LoVo (cell line): ENCODE measurements at regions not wholly inside any gene's neighbourhood (a gene's known extent, or its start where the extent isn't known, plus 50 kb on each side); places are given as distances from the start of the nearest gene placed in this dataset.

Source experiments
- DNase-seq: peaks from one replicate; pipeline ENCODE4 v3.0.0-alpha.2; 2016; ENCODE audit warnings: low spot score

GRCh38 chr11:134532131-134532920 lies 120.3 kb upstream of the B3GAT1 start:
- DNase-seq: no peak

DNA sequence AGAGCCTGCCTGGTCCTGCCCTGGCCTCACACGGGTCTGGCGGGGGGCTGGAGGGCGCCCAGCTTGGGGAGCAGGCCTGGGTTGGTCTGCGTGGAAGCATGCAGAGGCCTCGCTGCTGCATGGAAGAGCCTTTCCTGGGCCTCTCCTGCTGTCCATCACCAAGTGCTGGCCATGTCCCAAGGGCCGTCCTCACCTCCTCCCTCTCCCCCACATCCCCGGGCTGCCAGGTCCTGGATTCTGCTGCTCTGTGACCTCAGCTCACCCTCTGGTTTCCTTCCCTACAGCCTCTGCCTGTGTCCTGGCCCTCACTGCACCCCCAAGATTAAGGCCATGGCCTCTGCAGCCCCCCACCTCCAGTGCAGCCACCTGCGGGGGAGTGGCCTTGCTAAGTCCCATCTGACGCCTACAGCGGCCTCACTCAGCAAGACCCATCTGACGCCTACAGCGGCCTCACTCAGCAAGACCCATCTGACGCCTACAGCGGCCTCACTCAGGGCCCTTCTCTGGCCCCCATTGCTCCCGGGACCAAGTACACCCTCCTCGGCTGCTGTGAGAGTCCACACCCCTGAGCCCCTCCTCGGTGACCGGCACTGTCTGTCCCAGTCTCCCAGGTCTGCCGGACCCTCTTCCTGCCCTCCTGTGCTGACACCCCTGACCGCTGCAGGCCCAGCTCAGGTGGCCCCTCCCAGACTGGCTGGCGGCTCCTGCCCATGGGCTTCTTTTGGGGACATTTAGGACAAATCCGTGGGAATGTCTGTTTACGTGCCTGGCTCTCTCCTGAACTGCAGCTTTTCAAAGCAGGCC lies 119.5 kb upstream of the B3GAT1 start:
- DNase-seq: no peak

GRCh38 chr11:134530636-134531326 lies 118.7 kb upstream of the B3GAT1 start:
- no peak for DNase-seq

DNA sequence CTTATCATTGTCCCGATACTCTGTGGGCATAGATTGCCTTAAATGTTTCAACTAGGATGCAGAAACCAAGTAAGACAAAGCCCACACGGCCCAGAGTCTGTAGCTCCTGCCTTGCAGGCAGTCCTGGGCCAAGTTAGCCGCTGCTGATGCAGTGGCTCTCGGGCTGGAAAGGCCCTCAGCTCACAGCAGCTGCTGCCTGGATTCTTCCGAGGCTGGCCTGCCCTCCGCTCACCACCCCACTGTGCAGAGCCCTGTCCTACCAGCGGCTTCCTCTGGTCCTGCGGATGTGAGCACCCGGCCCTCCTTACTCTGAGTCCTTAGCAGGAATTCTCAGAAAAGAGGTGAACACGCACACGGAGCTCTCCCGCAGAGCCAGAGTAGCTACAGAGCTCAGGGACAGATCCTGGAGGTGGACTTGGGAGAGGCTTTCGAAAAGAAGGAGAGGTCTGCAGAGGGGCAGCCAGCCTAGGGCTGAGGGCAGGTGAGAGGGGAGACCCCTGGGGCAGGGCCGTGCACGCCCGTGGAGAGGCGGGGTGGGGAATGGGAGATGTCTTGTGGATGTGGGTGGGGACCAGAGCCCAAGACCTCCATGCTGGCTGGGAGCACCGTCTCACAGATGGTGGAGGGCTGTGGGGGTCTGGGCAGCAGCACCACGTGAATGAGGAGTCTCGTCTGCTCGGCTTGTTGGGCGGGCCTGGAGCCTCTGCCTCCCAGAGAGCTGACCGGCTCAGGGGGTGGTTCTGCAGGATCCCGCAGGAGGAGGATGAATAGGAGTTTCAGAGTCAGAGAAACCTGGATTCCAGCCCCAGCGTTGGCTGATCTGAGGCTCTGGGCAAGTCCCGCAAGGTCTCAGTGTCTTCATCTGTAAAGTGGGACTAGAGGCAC lies 117.4 kb upstream of the B3GAT1 start:
- no peak for DNase-seq

GRCh38 chr11:134528453-134528852 lies 116.4 kb upstream of the B3GAT1 start:
- DNase-seq: no peak

- DNase-seq: no peak
Observed at GRCh38 chr11:134527382-134528243, 115.6 kb upstream of the B3GAT1 start.

DNA sequence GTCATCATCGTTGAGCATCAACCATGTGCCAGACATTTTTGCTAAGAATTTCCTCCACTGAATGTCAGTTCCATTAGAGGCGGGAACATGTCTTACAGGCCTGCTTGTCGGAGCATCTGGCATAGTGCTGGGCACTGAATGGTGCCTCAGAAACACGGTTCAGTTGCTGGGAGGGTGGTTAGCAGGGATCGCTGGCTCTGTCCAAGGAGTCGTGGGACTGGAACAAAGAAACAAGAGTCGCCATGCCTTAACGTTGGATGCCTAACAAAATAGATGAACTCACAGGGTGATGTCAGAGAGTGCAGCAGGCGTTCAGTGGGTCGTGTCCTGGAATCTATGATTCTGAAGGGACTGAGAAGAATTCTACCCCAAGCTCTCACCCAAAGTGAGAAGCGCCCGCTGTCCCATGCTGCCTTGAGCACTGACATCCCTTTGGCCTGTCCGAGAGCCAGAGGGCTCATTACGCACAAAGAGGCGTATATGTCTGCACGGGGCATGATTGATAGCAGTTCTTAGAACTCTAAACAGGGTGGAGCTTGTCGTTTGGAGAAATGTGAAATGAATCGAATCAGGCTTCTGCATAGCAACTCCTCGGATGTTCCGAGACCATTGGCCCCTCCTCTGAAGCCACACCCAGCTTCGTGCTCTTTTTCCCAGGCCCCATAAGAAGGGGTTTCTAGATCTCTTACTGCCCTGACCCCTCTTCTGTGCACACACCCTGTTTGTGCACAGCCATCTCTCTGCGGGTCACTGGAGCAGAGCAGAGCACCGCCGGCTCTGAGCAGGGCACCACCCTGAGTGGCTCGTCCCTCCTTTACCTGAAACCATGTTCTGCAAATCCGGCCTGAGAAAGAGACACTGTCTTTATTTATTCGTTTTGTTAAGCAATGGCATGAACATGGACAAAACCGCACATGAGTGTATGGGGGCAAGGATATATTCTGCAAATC lies 113.1 kb upstream of the B3GAT1 start:
- no peak for DNase-seq

- no peak for DNase-seq
Observed at GRCh38 chr11:134524201-134524600, 112.2 kb upstream of the B3GAT1 start.

GRCh38 chr11:134522782-134523570 lies 110.9 kb upstream of the B3GAT1 start:
- DNase-seq: no peak

DNA sequence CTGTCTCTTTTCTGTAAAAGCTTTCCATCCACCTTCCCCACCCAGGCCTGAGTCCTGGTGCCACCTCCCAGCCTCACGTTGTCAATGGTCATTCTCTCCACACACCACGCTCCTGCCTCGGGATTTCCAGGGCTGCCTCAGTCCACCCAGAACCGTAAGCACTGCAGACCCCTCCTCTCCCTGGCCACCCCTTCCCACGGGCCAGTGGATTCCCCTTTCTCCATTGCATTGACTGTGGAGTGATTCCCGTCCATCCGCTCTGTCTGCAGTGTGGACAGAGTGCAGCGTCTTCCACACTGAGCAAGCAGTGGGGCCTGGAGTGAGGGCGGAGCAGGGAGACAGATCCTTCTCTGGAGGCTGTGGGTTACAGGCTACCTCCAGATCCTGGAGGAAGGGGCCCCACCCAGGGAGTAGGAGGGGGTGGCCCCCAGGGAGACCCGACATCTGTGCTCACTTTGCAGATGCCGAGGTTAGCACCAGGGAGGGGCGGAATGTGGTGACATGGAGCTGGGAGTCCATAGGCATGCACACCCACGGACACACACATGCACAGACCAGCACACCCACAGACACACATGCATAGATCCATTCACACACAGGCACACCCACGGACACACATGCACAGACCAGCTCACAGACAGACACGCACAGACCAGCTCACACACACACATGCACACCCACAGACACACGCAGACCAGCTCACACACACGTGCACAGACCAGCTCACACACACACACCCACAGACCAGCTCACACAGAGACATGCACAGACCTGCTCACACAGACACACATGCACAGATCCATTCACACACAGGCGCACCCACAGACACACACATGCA lies 109.6 kb upstream of the B3GAT1 start:
- DNase-seq: no peak

GRCh38 chr11:134521001-134521400 lies 109.0 kb upstream of the B3GAT1 start:
- DNase-seq: no peak

DNA sequence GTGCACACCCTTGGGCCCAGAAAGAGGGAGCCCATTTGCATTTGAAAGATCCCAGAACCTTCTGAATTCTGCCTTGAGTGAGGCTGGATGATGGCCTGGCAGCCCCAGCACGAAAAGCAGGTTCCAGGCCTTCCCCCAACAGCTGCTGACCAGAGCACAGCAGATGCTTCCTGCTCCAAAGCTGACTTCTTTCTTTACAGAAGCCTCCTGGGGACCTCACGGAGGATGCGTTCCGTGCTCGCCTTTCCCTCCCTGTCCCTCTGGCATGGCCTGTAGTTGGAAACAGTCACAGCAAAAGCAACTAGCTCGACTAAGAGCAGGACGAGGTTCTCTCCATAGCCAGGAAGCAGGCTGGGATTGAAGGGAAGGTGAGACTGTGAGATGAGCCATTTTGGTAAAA lies 107.7 kb upstream of the B3GAT1 start:
- no peak for DNase-seq

DNA sequence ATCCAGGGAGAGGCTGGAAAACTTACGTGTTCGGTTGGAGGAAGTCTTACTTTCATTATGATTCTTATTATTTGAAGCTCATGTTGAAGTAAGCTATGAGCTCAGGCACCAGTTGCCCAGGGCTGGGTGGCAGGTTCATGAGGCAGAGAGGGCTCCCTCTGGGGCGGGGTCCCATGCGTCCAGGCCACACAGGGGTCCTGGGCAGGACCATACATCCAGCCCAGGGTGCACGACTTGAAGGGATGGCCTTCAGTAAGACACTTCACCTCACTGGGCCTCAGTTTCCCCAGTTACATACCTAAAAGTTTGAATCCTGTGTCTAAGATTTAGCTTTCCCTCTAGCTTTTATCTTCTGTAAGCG lies 107.3 kb upstream of the B3GAT1 start:
- DNase-seq: no peak

DNA sequence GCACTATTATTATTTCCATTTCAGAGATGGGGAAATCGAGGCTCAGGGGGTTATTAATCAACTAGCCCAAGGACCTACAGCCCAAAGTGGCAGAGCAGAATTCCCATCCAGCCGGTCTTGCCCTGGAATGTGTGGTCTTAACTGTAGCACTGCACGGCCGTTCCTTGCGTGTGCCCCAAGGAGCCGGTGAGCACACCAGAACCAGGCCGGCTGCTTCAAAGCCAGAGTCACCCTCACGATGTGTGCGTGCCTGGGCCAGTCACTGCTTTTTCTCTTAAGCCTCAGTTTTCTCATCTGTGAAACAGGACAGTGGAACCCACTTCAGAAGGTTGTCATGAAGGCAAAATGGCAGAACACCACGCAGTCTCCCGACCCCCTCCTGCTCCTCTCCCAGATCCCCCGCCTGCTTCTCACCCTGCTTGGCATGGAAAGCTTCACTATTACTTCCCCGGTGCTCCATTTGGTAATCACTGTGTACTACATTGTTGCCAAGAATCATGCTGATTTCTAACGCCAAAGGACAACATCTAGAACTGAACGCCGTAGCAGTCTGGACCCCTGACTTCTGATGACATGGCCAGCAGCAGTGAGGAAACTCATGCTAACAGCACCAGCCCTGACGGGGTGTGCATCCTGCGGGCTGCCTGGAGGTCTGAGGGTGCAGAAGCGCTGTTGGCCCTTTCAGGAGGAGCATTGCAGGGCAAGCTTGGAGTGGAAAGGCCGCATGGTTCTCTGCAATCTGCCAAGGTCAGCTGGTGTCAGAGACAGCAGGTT lies 106.8 kb upstream of the B3GAT1 start:
- no peak for DNase-seq

GRCh38 chr11:134517621-134518293 lies 105.7 kb upstream of the B3GAT1 start:
- no peak for DNase-seq

GRCh38 chr11:134517115-134517514 lies 105.1 kb upstream of the B3GAT1 start:
- no peak for DNase-seq

- DNase-seq: no peak
Observed at GRCh38 chr11:134516529-134516928, 104.5 kb upstream of the B3GAT1 start.
